ENCODE measurements at regions not wholly inside any gene's neighbourhood (a gene's known extent, or its start where the extent isn't known, plus 50 kb on each side); places are given as distances from the start of the nearest gene placed in this dataset.

DNA sequence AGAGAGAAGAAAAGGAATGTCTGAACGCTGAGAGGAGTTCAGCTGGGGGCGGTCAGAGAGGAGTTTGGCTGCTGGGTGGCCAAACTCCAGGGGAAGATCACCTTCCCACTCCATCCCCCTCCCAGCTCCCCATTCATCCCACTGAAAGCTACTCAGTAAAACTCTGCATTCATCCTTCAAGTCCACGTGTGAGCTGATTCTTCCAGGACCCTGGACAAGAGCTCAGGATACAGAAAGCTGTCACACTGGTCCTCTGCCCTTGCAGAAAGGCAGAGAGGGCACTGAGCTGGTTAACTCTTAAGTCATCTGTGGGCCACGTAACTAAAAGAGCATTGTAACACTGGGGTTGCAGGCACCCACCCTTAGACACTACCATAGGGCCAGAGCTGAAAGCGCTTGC, 132.1 kb upstream of the ARL4C start:
- intact Hi-C loops (cut with DNase I; ENCODE audit: low total_unique reads) = no loop called here
- no peaks in the 10 kb centered on the region for H3K36me3 ChIP-seq
- in situ Hi-C loops (cut with MboI; ENCODE audit: low sequenced_read_pairs in 4 of 4) = no loop called here
- peaks cover 0 to 10% (median 6%) of the 10 kb centered on the region in 3 donors for H3K27me3 ChIP-seq
- no peaks in the 10 kb centered on the region for H3K9me3 ChIP-seq
- H3K4me3 ChIP-seq = no peak overlapping the region
- no peak for ATAC-seq
- TF ChIP-seq POLR2A (IDR thresholded peaks at IDR 0.05) (no peak), CTCF (IDR thresholded peaks at IDR 0.05 in 4 of 5, conservative IDR thresholded peaks at IDR 0.05 in 1 of 5) (no peak)
- no peaks in the 10 kb centered on the region for H3K4me1 ChIP-seq
- H3K27ac ChIP-seq = no peak overlapping the region
- DNase-seq = no peak

- intact Hi-C loops (cut with DNase I; ENCODE audit: low total_unique reads) = no loop called here
- Histone ChIP-seq H3K27me3 (peaks cover 0 to 10% (median 6%) of the 10 kb centered on the region in 3 donors), H3K36me3 (no peaks in the 10 kb centered on the region), H3K27ac (no peak overlapping the region), H3K4me3 (no peak overlapping the region), H3K9me3 (no peaks in the 10 kb centered on the region), H3K4me1 (peaks cover 0 to 3% of the 10 kb centered on the region in 2 donors)
- ATAC-seq (no peak), DNase-seq (no peak)
- TF ChIP-seq POLR2A (IDR thresholded peaks at IDR 0.05) = no peak
- TF ChIP-seq CTCF (IDR thresholded peaks at IDR 0.05 in 4 of 5, conservative IDR thresholded peaks at IDR 0.05 in 1 of 5) = no peak
- in situ Hi-C loops (cut with MboI; ENCODE audit: low sequenced_read_pairs in 4 of 4) = no loop called here
Measured at GRCh38 chr2:234627308-234627707, 130.4 kb upstream of the ARL4C start.

DNA sequence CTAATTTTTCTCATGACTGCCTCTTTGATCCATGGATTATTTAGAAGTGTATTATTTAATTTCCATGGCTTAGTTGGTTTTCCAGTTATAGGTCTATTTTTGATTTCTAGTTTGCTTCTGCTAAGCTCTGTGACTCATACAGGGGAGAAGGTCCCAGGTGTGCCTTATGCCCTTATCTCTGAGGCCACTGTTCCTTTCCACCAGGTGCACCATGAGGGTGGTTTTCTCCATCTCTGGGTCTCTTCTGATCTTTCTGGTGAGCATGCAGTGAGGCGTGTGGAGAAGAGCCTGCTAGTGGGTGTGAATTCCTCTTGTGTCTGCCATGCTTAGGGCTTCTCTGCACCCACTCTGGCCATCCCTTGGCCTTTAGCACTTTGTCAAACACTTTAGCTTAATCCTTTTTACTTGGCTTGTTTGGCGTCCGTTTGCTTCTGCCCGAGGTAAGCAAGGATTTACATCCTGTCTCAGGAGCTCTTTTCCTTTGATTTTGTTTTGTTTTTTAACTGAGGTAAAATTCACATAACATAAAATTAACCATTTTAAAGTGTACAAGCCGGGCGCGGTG, 129.8 kb upstream of the ARL4C start:
- DNase-seq (no peak), ATAC-seq (no peak)
- Histone ChIP-seq H3K4me1 (peaks cover 0 to 3% of the 10 kb centered on the region in 2 donors), H3K36me3 (no peaks in the 10 kb centered on the region), H3K9me3 (no peaks in the 10 kb centered on the region), H3K4me3 (no peak overlapping the region), H3K27me3 (peaks cover 0 to 9% (median 4%) of the 10 kb centered on the region in 3 donors), H3K27ac (no peak overlapping the region)
- TF ChIP-seq POLR2A (IDR thresholded peaks at IDR 0.05) = no peak
- no peak for TF ChIP-seq CTCF (IDR thresholded peaks at IDR 0.05 in 4 of 5, conservative IDR thresholded peaks at IDR 0.05 in 1 of 5)
- in situ Hi-C loops (cut with MboI; ENCODE audit: low sequenced_read_pairs in 4 of 4) = no loop called here
- intact Hi-C loops (cut with DNase I; ENCODE audit: low total_unique reads) = no loop called here

- TF ChIP-seq CTCF (IDR thresholded peaks at IDR 0.05 in 4 of 5, conservative IDR thresholded peaks at IDR 0.05 in 1 of 5) (no peak), POLR2A (IDR thresholded peaks at IDR 0.05) (no peak)
- DNase-seq = no peak
- no peak for ATAC-seq
- no peak overlapping the region for H3K4me3 ChIP-seq
- intact Hi-C loops (cut with DNase I; ENCODE audit: low total_unique reads) = no loop called here
- H3K4me1 ChIP-seq = peaks cover 0 to 3% of the 10 kb centered on the region in 2 donors
- H3K27me3 ChIP-seq = peaks cover 0 to under 1% (median 0%) of the 10 kb centered on the region in 3 donors
- no peaks in the 10 kb centered on the region for H3K36me3 ChIP-seq
- in situ Hi-C loops (cut with MboI; ENCODE audit: low sequenced_read_pairs in 4 of 4) = no loop called here
- no peak overlapping the region for H3K27ac ChIP-seq
- no peaks in the 10 kb centered on the region for H3K9me3 ChIP-seq
Measured at GRCh38 chr2:234625626-234626250, 128.9 kb upstream of the ARL4C start.
